ENCODE measurements at regions not wholly inside any gene's neighbourhood (a gene's known extent, or its start where the extent isn't known, plus 50 kb on each side); places are given as distances from the start of the nearest gene placed in this dataset.

- TF ChIP-seq ZNF274 (IDR thresholded peaks at IDR 0.05; ENCODE audit: low read depth, low read length) (no peak), YY1 (IDR thresholded peaks at IDR 0.05; ENCODE audit: insufficient read depth, insufficient read length) (no peak), SUZ12 (IDR thresholded peaks at IDR 0.05; ENCODE audit: extremely low read depth, insufficient read depth, insufficient read length) (no peak)
Measured at GRCh38 chr12:84619053-84619571, 293.5 kb downstream of the SLC6A15 start.
